Heart right ventricle (tissue), 16 donors: ENCODE measurements at regions not wholly inside any gene's neighbourhood (a gene's known extent, or its start where the extent isn't known, plus 50 kb on each side); places are given as distances from the start of the nearest gene placed in this dataset.

Experiments
- ATAC-seq, 8 donors: fragments of 200-7000 bp; cut with Tn5 transposase; one replicate each; pipeline ENCODE4 v1.9.1; 2020; ENCODE audit warnings: mild to moderate bottlenecking in 8 of 8, moderate library complexity in 8 of 8, moderate number of reproducible peaks in 1 of 8
- DNase-seq, 2 donors: peaks; one replicate each; pipeline ENCODE4 v3.0.0-alpha.2; 2020
- H3K27ac ChIP-seq, 10 donors: fragments of 200-600 bp; sonication (generic) in 2 of 10; one replicate each; pipeline versions ENCODE4 v1.5.0 to v1.8.0; 2020 to 2022; ENCODE audit warnings: mild to moderate bottlenecking in 3 of 10
- H3K27me3 ChIP-seq, 7 donors: fragments of 200-600 bp; one replicate each; pipeline ENCODE4 v1.8.0; 2021 to 2022; ENCODE audit warnings: mild to moderate bottlenecking in 2 of 7
- H3K36me3 ChIP-seq, 9 donors: fragments of 200-600 bp; sonication (generic) in 1 of 9; one replicate each; pipeline versions ENCODE4 v1.5.0 to v1.8.0; 2020 to 2022; ENCODE audit warnings: mild to moderate bottlenecking in 2 of 9
- H3K4me1 ChIP-seq, 9 donors: fragments of 200-600 bp; sonication (generic) in 1 of 9; one replicate each; pipeline versions ENCODE4 v1.5.0 to v1.8.0; 2020 to 2022; ENCODE audit warnings: mild to moderate bottlenecking in 4 of 9
- H3K4me3 ChIP-seq, 10 donors: fragments of 200-600 bp; sonication (generic) in 2 of 10; one replicate each; pipeline versions ENCODE4 v1.5.0 to v1.8.0; 2020 to 2022; ENCODE audit warnings: mild to moderate bottlenecking in 7 of 10, moderate library complexity in 2 of 10
- H3K9me3 ChIP-seq, 11 donors: fragments of 200-600 bp in 10 of 11; sonication (generic) in 2 of 11; one replicate each; pipeline versions ENCODE4 v1.5.0 to v1.8.0; 2013 to 2022; ENCODE audit warnings: mild to moderate bottlenecking in 2 of 11, control low read depth in 1 of 11, moderate library complexity in 1 of 11
- CTCF ChIP-seq, 9 donors: fragments of 200-600 bp; sonication (generic) in 2 of 9; IDR thresholded peaks; one replicate each; pipeline versions ENCODE4 v1.5.0 to v1.8.0; 2021 to 2022; ENCODE audit warnings: antibody characterized with exemption in 9 of 9, mild to moderate bottlenecking in 5 of 9, moderate library complexity in 1 of 9
- WGBS, 2 donors: extraction: QIAGEN DNeasy Blood & Tissue Kit; methylation state at CpG; one replicate each; pipeline ENCODE4 v1.1.7; 2013; ENCODE audit warnings: inconsistent platforms in 1 of 2; 5-methylcytosine and 5-hydroxymethylcytosine counted together
- intact Hi-C, 10 donors: fragments of 100-400 bp; cut with DNase I; formaldehyde crosslinking; loops; one replicate each; pipeline versions ENCODE4 v1.11.1 to v1.14.2; 2022
- donor health status: Arrhythmogenic right ventricular cardiomyopathy.
- donor health status: ischemic (EF 13 %, LVEDD 7.1; RV severe dilation, severe dysfunction).
- donor health status: healthy with polysubstance abuse.
- donor health status: DM: no; HTN: yes; CAD: no.
- donor health status: DM: no; HTN: no; CAD: no.
- donor health status: ischemic (EF 25% LVEDD 6.9; RV normal size, moderate dysfunction).
- donor health status: ischemic (EF 25% LVEDD 5.7; RV mildly dilated, moderate dysfunction).
- donor health status: healthy.
- donor health status: DM: yes; HTN: yes; CAD: no.
- donor health status: Ischemic cardiomyopathy.
- donor health status: ischemic (EF 35%, LVEDD 5.7; RV mildly dilated, moderate dysfunction).
- donor health status: nonischemic (EF 11% LVEDD 7.7; RV severe dilation, severe dysfunction).
- donor health status: DM: yes; HTN: yes; CAD: no.
- donor health status: PGD.
- donor health status: ischemic (EF 29% LVEDD 5.4; RV normal size, mild dysfunction).
- donor health status: nonischemic (EF 23%, LVEDD 6.1; RV moderate dilation, normal function).

- ATAC-seq (no peak), DNase-seq (no peak)
- TF ChIP-seq CTCF (IDR thresholded peaks at IDR 0.05) = no peak
- no peaks in the 10 kb centered on the region for H3K9me3 ChIP-seq
- H3K4me1 ChIP-seq = peaks cover 0 to 6% (median 0%) of the 10 kb centered on the region in 9 donors
- H3K27me3 ChIP-seq = peaks cover 0 to 5% (median 0%) of the 10 kb centered on the region in 7 donors
- no peak overlapping the region for H3K4me3 ChIP-seq
- 85 to 91% methylated on average over 9 of the region's 9 CpGs for WGBS, 2 donors
- no peaks in the 10 kb centered on the region for H3K36me3 ChIP-seq
- intact Hi-C loops = no loop called here
- H3K27ac ChIP-seq = no peak overlapping the region
These were observed 267.7 kb upstream of the ARID1B start for GRCh38 chr6:156509496-156509895.

DNA sequence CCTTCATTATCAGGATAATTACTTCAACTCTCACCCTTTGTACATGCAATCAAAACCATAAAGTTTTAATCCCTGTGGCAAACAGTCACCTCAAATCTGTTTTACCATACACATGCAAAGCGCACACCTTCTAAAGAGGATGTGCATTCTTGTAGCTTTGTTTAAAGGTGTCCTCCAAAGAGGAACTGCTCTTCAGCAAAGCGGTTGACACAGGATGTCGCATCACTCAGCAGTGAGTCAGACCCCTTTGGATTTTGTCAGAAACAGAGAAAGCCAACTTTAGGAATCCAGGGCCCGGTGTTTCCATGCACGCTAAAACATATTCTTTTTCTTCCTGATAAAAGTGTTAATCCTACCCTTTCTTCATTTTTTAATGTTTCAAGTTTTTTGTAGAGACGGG lies 268.3 kb upstream of the ARID1B start:
- no peaks in the 10 kb centered on the region for H3K9me3 ChIP-seq
- no peak for DNase-seq
- no peak for TF ChIP-seq CTCF (IDR thresholded peaks at IDR 0.05)
- intact Hi-C loops = no loop called here
- H3K4me3 ChIP-seq = no peak overlapping the region
- no peaks in the 10 kb centered on the region for H3K36me3 ChIP-seq
- WGBS, 2 donors = 78 to 86% methylated on average over 6 of the region's 6 CpGs
- no peak overlapping the region for H3K27ac ChIP-seq
- H3K4me1 ChIP-seq = peaks cover 0 to 6% (median 0%) of the 10 kb centered on the region in 9 donors
- H3K27me3 ChIP-seq = peaks cover 0 to 5% (median 0%) of the 10 kb centered on the region in 7 donors
- ATAC-seq = no peak

- DNase-seq (no peak), ATAC-seq (no peak)
- peaks cover 0 to 5% (median 0%) of the 10 kb centered on the region in 7 donors for H3K27me3 ChIP-seq
- WGBS, 2 donors = 70 to 71% methylated on average over 5 of the region's 5 CpGs
- TF ChIP-seq CTCF (IDR thresholded peaks at IDR 0.05) = no peak
- no peak overlapping the region for H3K4me3 ChIP-seq
- intact Hi-C loops = no loop called here
- no peaks in the 10 kb centered on the region for H3K9me3 ChIP-seq
- H3K4me1 ChIP-seq = no peaks in the 10 kb centered on the region
- no peak overlapping the region for H3K27ac ChIP-seq
- H3K36me3 ChIP-seq = no peaks in the 10 kb centered on the region
These were observed 269.1 kb upstream of the ARID1B start for GRCh38 chr6:156508126-156508525.

- no peak for ATAC-seq
- no peak for TF ChIP-seq CTCF (IDR thresholded peaks at IDR 0.05)
- Histone ChIP-seq H3K27me3 (peaks cover 0 to 5% (median 0%) of the 10 kb centered on the region in 7 donors), H3K36me3 (no peaks in the 10 kb centered on the region), H3K4me3 (no peak overlapping the region), H3K27ac (no peak overlapping the region), H3K9me3 (no peaks in the 10 kb centered on the region), H3K4me1 (no peaks in the 10 kb centered on the region)
- no peak for DNase-seq
- intact Hi-C loops = no loop called here
- 70% methylated on average over 15 of the region's 15 CpGs for WGBS, 2 donors
These were observed 269.5 kb upstream of the ARID1B start for GRCh38 chr6:156507656-156508055.
